ENCODE measurements at regions not wholly inside any gene's neighbourhood (a gene's known extent, or its start where the extent isn't known, plus 50 kb on each side); places are given as distances from the start of the nearest gene placed in this dataset.

GRCh38 chr13:31670831-31671617 lies 68.3 kb upstream of the RXFP2 start:
- FAIRE-seq (no peak), DNase-seq (ENCODE audit: insufficient read length) (no peak)
- TF ChIP-seq POLR2AphosphoS5 (IDR thresholded peaks at IDR 0.05; ENCODE audit: low read depth, low read length) (no peak), POLR2A (IDR thresholded peaks at IDR 0.05; ENCODE audit: low read depth, low read length) (no peak), TAF1 (IDR thresholded peaks at IDR 0.05; ENCODE audit: borderline replicate concordance, low read depth, low read length) (no peak)

GRCh38 chr13:31674051-31674450 lies 65.3 kb upstream of the RXFP2 start:
- FAIRE-seq (no peak), DNase-seq (ENCODE audit: insufficient read length) (no peak)
- TF ChIP-seq POLR2A (IDR thresholded peaks at IDR 0.05; ENCODE audit: low read depth, low read length), result no peak
- no peak for TF ChIP-seq TAF1 (IDR thresholded peaks at IDR 0.05; ENCODE audit: borderline replicate concordance, low read depth, low read length)
- TF ChIP-seq POLR2AphosphoS5 (IDR thresholded peaks at IDR 0.05; ENCODE audit: low read depth, low read length), result no peak

DNA sequence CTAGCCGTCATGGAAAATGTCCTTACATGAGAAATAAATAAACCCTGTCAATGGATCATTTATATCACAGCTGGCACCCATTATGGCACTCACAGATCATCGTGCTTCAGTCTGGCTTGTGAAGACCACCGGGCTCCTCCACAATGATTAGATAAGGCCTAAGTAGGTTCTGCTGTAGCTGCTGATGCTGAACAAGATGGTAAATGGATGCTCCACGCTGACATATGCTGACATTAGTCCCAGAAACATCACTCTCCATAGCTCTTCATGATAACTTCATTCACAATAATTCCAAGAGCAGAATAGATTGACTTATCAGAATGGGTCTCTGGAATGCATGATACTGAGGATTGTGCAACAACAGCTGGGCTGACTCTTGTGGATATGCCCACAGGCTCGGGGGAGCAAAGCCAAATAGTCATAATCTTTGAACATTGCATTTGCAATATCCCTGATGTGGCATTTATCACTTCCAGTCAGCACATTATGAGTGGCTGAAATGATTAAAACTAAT lies 63.8 kb upstream of the RXFP2 start:
- TF ChIP-seq POLR2A (IDR thresholded peaks at IDR 0.05; ENCODE audit: low read depth, low read length) (no peak), POLR2AphosphoS5 (IDR thresholded peaks at IDR 0.05; ENCODE audit: low read depth, low read length) (no peak), TAF1 (IDR thresholded peaks at IDR 0.05; ENCODE audit: borderline replicate concordance, low read depth, low read length) (no peak)
- FAIRE-seq (no peak), DNase-seq (ENCODE audit: insufficient read length) (no peak)

- DNase-seq (ENCODE audit: insufficient read length) (no peak), FAIRE-seq (no peak)
- TF ChIP-seq TAF1 (IDR thresholded peaks at IDR 0.05; ENCODE audit: borderline replicate concordance, low read depth, low read length) (no peak), POLR2A (IDR thresholded peaks at IDR 0.05; ENCODE audit: low read depth, low read length) (no peak), POLR2AphosphoS5 (IDR thresholded peaks at IDR 0.05; ENCODE audit: low read depth, low read length) (no peak)
These were observed 58.2 kb upstream of the RXFP2 start for GRCh38 chr13:31681133-31681532.

DNA sequence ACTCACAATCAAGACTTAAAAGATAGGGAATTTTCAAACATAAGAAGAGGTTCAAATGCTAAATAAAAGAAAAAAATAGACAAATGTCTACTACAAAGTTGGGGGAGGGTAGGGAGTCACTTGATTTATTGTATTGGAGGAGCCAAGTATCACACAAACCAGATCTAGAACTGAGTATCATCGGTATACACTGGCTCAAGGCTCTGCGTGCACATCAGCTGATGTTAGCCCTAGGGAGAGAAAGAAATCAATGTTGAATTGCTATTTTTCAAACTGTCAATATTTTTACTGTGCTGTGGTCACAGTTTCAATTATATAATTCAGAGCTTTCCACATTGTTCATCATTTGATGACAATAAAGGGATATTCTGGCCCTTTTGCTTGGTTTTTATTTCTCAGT lies 54.9 kb upstream of the RXFP2 start:
- no peak for FAIRE-seq
- no peak for TF ChIP-seq TAF1 (IDR thresholded peaks at IDR 0.05; ENCODE audit: borderline replicate concordance, low read depth, low read length)
- TF ChIP-seq POLR2A (IDR thresholded peaks at IDR 0.05; ENCODE audit: low read depth, low read length), result no peak
- TF ChIP-seq POLR2AphosphoS5 (IDR thresholded peaks at IDR 0.05; ENCODE audit: low read depth, low read length), result no peak
- DNase-seq (ENCODE audit: insufficient read length), result no peak

GRCh38 chr13:31686670-31687425 lies 52.5 kb upstream of the RXFP2 start:
- TF ChIP-seq POLR2A (IDR thresholded peaks at IDR 0.05; ENCODE audit: low read depth, low read length) (no peak), TAF1 (IDR thresholded peaks at IDR 0.05; ENCODE audit: borderline replicate concordance, low read depth, low read length) (no peak), POLR2AphosphoS5 (IDR thresholded peaks at IDR 0.05; ENCODE audit: low read depth, low read length) (no peak)
- FAIRE-seq (no peak), DNase-seq (ENCODE audit: insufficient read length) (no peak)

All from GM12892 (cell line).